Testis (tissue), 2 donors: ENCODE measurements at regions not wholly inside any gene's neighbourhood (a gene's known extent, or its start where the extent isn't known, plus 50 kb on each side); places are given as distances from the start of the nearest gene placed in this dataset.

Experiments used
- CTCF ChIP-seq, 3 experiments: fragments of 450-650 bp in 2 of 3; fragments of 200-600 bp in 1 of 3; sonication (generic) in 1 of 3; IDR thresholded peaks; one replicate each; pipeline ENCODE4 v1.5.1; 2016 to 2019; ENCODE audit warnings: antibody characterized with exemption in 3 of 3, mild to moderate bottlenecking in 2 of 3, moderate library complexity in 1 of 3
- POLR2A ChIP-seq: fragments of 450-650 bp; IDR thresholded peaks from one replicate; pipeline ENCODE4 v1.6.1; 2017; ENCODE audit warnings: antibody characterized with exemption, mild to moderate bottlenecking, moderate library complexity

GRCh38 chr12:111064154-111064553 lies 143.8 kb upstream of the MYL2 start:
- TF ChIP-seq CTCF (IDR thresholded peaks at IDR 0.05): no peak
- TF ChIP-seq POLR2A: no peak
